ENCODE measurements at regions not wholly inside any gene's neighbourhood (a gene's known extent, or its start where the extent isn't known, plus 50 kb on each side); places are given as distances from the start of the nearest gene placed in this dataset.

DNA sequence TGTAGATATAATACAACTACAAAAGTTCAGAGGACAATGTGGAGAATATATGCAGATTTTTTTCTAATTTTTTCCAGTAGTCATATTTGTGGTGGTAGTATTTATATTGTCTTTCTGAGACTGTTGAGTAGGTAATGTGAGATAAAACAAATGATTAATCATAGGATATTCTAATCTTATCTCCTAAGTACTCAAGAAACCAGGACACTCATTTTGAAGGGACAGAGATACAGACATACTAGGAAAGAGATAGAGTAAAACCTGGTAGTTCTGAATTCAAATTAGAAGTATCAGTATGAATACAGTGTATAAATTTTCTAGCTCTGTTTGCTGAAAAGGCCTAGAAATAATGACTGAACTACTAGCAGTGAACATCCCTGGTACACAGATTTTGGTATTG, 141.7 kb upstream of the ASIC2 start:
- Histone ChIP-seq H3K36me3 (no peaks in the 10 kb centered on the region), H3K27me3 (no peaks in the 10 kb centered on the region), H3K4me3 (no peak overlapping the region), H3K9me3 (no peaks in the 10 kb centered on the region), H3K27ac (no peak overlapping the region), H3K4me1 (no peaks in the 10 kb centered on the region)
- no peak for TF ChIP-seq POLR2A (IDR thresholded peaks at IDR 0.05)
- TF ChIP-seq, protein P1, sequence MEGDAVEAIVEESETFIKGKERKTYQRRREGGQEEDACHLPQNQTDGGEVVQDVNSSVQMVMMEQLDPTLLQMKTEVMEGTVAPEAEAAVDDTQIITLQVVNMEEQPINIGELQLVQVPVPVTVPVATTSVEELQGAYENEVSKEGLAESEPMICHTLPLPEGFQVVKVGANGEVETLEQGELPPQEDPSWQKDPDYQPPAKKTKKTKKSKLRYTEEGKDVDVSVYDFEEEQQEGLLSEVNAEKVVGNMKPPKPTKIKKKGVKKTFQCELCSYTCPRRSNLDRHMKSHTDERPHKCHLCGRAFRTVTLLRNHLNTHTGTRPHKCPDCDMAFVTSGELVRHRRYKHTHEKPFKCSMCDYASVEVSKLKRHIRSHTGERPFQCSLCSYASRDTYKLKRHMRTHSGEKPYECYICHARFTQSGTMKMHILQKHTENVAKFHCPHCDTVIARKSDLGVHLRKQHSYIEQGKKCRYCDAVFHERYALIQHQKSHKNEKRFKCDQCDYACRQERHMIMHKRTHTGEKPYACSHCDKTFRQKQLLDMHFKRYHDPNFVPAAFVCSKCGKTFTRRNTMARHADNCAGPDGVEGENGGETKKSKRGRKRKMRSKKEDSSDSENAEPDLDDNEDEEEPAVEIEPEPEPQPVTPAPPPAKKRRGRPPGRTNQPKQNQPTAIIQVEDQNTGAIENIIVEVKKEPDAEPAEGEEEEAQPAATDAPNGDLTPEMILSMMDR (IDR thresholded peaks at IDR 0.05) = no peak
- DNase-seq = no peak

DNA sequence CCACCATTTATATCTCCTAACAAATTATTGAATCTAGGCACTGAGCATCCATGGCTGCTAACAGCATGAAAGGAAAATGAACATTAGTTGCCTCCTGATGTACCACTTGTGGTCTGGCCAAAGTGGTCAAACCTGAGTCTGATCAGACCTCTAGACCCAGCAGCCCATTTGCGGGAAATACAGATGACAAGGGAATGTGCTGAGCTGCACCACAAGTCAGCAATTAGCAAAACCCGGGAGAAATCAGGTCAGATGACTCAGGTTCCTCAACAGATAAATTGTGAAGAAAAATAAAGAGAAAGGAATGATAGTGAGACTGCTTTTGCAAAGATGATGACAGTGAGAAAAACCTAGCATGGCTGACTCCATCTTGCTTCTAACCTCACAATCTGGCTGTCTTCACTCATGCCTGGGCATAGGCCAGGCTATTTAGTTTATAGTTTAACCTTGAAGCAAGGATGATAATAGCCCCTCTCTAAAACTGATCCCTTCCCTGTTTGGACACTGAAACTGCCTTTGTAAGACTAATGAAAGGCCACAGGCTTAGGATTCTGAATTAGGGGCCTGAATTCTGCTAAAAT, 142.7 kb upstream of the ASIC2 start:
- DNase-seq = no peak
- Histone ChIP-seq H3K4me1 (no peaks in the 10 kb centered on the region), H3K27me3 (no peaks in the 10 kb centered on the region), H3K4me3 (no peak overlapping the region), H3K9me3 (no peaks in the 10 kb centered on the region), H3K36me3 (no peaks in the 10 kb centered on the region), H3K27ac (no peak overlapping the region)
- no peak for TF ChIP-seq POLR2A (IDR thresholded peaks at IDR 0.05)
- TF ChIP-seq, protein P1 (IDR thresholded peaks at IDR 0.05) = no peak

DNA sequence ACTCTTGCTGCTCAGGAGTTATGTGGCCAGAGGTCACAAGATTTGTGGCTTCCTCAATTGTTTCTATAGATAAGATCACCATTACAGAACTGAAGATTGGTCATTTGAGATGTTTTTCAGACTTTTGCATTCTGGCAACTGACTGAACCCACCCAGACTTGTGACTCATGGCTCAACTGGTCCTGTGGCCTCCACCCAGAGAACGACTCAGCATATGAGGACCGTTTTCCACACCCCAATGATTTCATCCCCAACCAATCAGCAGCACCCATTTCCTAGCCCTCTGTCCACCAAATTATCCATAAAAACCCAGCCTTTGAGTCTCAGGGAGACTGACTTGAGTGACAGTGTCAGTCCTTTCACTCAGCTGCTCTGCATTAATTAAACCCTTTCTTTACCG, 143.2 kb upstream of the ASIC2 start:
- no peak for DNase-seq
- H3K4me1 ChIP-seq = no peaks in the 10 kb centered on the region

GRCh38 chr17:33438139-33438538, 145.0 kb upstream of the ASIC2 start:
- H3K4me3 ChIP-seq = no peak overlapping the region

More for the DNA sequence above, 143.2 kb upstream of the ASIC2 start:
- TF ChIP-seq, protein P1 (IDR thresholded peaks at IDR 0.05) = no peak
- no peak for TF ChIP-seq POLR2A (IDR thresholded peaks at IDR 0.05)
- no peaks in the 10 kb centered on the region for H3K36me3 ChIP-seq
- H3K9me3 ChIP-seq = no peaks in the 10 kb centered on the region
- no peak overlapping the region for H3K27ac ChIP-seq
- H3K4me3 ChIP-seq = no peak overlapping the region
- H3K27me3 ChIP-seq = no peaks in the 10 kb centered on the region

GRCh38 chr17:33438578-33438977, 145.5 kb upstream of the ASIC2 start:
- TF ChIP-seq POLR2A (IDR thresholded peaks at IDR 0.05) = no peak
- TF ChIP-seq, protein P1 (IDR thresholded peaks at IDR 0.05) = no peak
- Histone ChIP-seq H3K27me3 (no peaks in the 10 kb centered on the region), H3K4me1 (no peaks in the 10 kb centered on the region), H3K36me3 (no peaks in the 10 kb centered on the region), H3K4me3 (no peak overlapping the region), H3K9me3 (no peaks in the 10 kb centered on the region), H3K27ac (no peak overlapping the region)
- no peak for DNase-seq

More at GRCh38 chr17:33438139-33438538, 145.0 kb upstream of the ASIC2 start:
- TF ChIP-seq POLR2A (IDR thresholded peaks at IDR 0.05) = no peak
- TF ChIP-seq, protein P1 (IDR thresholded peaks at IDR 0.05) = no peak
- Histone ChIP-seq H3K36me3 (no peaks in the 10 kb centered on the region), H3K27me3 (no peaks in the 10 kb centered on the region), H3K4me1 (no peaks in the 10 kb centered on the region), H3K27ac (no peak overlapping the region), H3K9me3 (no peaks in the 10 kb centered on the region)
- DNase-seq = no peak

DNA sequence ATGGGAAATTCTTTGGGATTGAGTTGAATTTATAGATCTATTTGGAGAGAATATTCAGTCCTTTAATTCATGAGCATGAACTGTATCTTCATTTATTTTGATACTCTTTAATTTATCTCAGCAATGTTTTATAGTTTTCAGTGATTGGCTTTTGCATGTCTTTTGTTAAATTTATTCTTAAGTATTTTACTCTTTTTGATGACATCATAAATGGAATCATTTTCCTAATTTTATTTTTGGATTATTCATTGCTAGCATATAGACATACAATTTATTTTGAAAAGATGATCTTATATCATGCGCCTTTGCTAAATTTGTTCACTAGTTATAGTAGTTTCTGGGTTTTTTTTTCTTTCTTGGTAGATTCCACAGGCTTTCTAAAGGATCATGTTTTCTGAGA, 149.2 kb upstream of the ASIC2 start:
- Histone ChIP-seq H3K4me1 (no peaks in the 10 kb centered on the region), H3K27me3 (no peaks in the 10 kb centered on the region), H3K9me3 (no peaks in the 10 kb centered on the region), H3K36me3 (no peaks in the 10 kb centered on the region), H3K27ac (no peak overlapping the region), H3K4me3 (no peak overlapping the region)
- TF ChIP-seq POLR2A (IDR thresholded peaks at IDR 0.05) = no peak
- TF ChIP-seq, protein P1 (IDR thresholded peaks at IDR 0.05) = no peak
- DNase-seq = no peak

All from Peyer's patch (tissue), 4 donors.